NK-92 treated with Interleukin-12 subunit alpha and Interleukin-12 subunit beta, amount 100 ng/mL, for 24 hours (cell line): ENCODE measurements at regions not wholly inside any gene's neighbourhood (a gene's known extent, or its start where the extent isn't known, plus 50 kb on each side); places are given as distances from the start of the nearest gene placed in this dataset.
"Not testable (repeated sequence)": the region's sequence is repeated elsewhere in the genome, so short reads cannot be mapped to it uniquely, and the experiment has no call there.

Source experiments
- DNase-seq: peaks from one replicate; lab custom pipeline; 2025; lab: John Stamatoyannopoulos, UW

- DNase-seq, result no peak
These were observed 209.3 kb downstream of the TDRD15 start for GRCh38 chr2:21332993-21333625.

DNA sequence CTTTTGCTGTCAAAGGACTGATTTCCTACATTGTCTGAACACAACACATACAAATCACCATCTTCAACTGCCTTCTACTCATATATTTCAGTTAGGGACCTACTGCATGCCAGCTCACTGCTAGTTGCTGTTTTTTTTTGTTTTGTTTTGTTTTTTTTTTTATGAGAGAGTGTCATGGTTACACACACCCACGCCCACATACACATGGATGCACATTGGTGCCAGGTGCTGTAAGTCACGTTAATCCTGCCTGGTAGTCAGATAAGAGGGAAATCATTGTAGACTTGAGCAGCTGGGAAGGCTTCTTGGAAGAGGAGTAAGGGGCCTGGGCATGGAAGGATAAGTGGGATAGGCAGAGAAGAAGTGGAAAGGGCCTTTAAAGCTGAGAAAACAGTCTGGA, 209.9 kb downstream of the TDRD15 start:
- no peak for DNase-seq

- no peak for DNase-seq
These were observed 223.2 kb downstream of the TDRD15 start for GRCh38 chr2:21346984-21347383.

DNA sequence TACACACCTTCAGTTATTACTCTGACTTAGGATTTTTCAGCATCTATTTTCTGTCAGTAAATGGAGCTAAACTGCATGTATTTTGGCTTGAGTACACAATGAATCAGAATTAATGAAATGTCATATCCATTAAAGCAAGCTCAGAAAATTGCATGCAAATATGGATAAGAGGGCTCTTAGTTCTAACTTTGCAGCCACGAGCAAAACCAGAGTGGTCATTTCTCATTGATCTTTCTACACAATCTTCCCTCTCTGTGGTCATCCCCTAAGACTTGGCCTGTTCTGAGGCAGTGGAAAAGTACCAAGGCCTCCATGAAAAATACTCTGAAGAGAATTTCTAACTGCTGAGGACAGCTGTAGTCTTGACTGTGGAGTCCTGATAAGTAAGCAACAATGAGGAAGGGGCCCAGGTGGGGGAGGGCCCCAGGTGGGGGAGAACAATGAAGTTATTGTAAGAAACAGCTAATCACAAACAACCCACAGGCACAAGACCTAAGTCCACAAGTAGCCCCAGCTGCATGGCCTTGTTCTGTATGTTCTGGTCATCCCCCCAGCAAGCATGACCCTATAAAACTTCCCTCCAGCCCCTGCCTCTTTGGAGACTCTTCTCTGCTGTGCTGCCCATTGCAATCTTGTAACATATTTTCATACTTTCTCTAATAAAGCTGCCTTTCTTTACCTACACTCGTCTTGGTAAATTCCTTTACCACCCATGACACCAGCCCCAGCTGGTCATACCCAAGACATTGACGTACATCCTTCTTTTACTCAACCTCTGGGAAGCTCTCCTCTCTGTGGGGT, 230.3 kb downstream of the TDRD15 start:
- no peak for DNase-seq

GRCh38 chr2:21356086-21356856, 232.5 kb downstream of the TDRD15 start:
- DNase-seq, result no peak

GRCh38 chr2:21356857-21357255, 233.1 kb downstream of the TDRD15 start:
- DNase-seq, result no peak

DNA sequence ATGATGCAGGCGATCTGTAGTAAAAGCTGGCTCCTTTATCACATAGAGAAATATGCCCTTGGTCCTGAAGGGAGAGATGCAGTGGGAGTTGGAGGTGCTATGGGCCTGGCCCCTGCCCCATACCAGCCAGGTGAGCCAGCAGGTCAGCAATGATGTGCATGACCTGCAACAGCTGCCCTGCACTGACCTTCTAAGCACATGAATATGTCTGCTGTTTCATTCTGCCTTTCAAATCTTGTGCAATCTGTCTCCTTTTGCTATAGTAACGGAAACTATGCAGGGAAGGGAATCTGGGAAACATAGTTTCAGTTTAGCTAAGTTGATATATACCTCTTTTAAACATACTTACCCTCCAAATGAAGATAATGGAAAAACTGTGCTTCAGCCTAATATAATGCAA, 235.2 kb downstream of the TDRD15 start:
- DNase-seq, result no peak

DNA sequence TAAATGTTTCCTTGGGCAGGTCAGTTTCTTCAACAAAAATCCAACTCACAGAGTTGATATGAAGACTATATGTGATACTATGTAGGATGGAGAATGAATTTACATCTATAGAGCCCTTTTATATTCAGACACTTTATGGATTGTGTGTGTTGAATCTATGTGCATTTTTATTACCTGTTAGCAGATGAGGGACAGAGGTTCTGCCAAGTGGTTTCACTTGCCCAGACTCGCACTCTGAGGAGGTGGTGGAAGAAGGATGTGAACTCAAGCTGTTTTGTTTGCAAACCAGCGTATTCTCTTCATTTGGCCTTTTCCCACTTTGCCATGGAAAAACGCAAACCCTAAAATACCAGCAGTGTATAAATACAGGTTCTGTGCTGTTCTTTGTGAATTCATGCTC, 237.6 kb downstream of the TDRD15 start:
- no peak for DNase-seq

DNA sequence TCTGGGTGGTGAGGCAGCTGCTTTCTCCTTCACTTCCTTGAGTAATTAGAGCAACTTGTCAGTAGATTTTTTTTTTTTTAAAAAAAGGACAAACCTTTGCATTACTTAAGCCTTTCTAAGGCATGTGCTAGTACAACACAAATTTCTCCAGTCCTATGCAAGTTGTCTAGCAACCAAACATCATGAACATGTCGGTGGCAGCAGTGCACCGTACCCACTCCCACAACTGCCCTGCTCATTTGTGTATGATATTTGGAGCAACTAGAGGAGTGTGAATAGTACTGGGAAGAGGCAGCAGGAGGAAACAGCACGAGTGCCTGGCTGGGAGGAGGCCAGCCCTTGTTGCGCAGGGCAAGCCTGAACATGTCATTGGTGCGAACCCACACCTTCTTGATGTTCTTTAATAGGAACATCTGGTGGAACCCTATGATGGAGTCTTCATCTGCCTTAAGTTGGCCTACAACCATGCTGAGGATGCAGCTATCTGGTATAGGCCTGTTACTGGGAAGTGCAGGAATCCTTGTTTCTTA, 238.3 kb downstream of the TDRD15 start:
- no peak for DNase-seq

DNA sequence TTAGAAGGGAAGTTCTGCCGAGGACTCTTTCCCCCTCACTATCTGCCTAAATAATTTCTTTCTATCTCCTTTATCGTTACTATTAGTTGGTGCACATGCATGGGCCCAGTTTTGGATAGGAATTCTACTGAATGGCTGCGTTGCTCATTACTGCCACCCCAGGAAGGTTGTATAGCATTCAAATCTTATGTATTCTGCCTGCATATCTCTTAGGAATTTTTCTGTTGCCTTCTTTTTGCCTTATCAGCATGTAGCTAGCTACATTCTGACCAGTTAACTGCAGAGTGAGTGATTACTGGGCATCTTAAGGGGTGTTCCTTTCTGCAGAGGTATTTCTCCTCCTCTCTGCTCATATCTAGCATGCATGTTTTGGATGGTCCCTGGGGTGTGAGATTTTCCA, 239.6 kb downstream of the TDRD15 start:
- DNase-seq, result no peak

DNA sequence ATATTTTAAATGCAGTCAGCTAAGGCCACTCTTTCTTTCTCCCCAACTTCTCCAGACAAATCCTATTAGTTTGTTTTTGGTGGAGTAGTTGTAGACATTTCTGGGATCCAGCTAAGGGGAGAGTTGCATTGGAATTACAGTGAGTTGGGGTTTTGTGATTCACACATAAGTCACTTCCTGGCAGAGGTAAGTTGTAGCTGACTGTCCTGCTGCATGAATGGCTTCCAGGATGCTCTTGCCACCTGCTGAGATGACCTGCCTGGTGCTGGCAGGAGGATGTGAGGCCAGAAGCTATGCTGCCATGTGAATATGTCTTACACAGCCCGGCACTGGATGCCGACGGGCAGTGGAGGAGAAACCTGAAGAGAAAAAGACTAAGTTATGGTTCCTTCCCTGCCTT, 243.7 kb downstream of the TDRD15 start:
- no peak for DNase-seq

- DNase-seq, result no peak
These were observed 246.0 kb downstream of the TDRD15 start for GRCh38 chr2:21369787-21370186.

DNA sequence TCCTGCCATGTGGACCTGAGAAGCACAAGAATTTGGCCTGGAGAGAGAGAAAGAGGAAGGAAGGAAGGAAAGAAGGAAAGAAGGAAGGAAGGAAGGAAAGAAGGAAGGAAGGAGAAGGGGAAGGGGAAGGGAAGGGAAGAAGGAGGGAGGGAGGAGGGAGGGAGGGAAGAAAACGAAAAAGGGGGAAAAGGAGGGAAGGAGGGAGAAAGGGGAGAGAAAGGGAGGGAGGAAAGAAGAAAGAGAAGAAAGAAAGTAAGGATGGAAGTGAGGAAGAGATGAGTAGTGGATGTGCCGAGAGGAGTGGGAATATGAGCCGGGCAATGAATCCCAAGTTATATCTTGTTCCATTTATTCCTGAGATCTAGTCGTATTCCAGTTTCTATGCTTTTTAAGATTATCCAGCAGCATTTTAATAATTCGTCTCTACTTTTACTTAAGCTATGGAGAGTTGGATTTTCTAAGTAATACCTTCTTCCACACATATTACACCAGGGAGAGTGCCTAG, 247.8 kb downstream of the TDRD15 start:
- no peak for DNase-seq

DNA sequence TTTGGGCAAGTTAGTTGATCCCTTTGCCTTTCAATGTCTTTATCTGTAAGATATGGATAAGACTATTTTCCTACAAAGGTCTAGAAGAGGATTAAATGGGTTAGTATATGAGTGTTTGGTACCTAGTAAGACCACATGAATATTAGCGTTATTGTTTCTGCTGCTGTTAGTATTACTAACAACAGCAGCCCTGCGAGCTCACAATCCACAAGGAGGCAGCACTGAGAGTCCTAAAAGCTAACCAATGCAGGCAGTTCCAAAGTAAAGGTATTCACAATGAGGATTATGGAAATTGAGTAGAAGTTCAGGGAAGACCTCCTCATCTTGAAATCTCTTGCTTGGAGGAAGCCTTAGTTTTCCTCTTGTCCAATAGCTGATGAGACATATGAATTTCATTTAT, 248.9 kb downstream of the TDRD15 start:
- DNase-seq, result no peak

DNA sequence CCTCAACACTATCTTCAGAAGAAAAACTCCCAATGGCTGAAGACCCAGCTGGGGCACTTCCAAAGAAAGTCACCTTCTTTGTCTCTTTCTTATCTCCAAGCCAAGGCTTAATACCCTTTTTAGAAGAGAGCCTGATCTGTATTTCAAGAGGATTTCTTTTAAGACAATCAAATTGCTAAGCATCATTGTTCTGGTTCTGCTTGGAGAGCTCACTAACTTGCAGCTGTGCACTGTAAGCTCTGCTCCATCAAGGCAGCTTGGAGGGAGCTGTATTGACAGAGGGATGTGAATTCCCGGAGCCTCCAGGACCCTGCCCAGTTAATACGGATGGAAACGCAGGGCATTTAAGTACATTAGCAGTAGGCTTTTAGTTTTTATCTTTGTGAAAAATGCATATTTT, 253.1 kb downstream of the TDRD15 start:
- DNase-seq, result no peak

DNA sequence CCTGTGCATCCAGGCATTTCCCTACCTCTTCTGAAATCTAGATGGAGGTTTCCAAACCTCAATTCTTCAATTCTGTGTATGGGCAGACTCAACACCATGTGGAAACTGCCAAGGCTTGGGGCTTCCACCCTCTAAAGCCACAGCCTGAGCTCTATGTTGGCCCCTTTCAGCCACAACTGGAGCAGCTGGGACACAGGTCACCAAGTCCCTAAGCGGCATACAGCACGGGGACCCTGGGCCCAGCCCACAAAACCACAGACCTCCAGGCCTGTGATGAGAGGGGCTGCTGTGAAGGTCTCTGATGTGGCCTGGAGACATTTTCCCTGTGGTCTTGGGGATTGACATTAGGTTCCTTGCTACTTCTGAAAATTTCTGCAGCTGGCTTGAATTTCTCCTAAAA, 255.4 kb downstream of the TDRD15 start:
- DNase-seq, result no peak

- not testable (repeated sequence) for DNase-seq
These were observed 255.9 kb downstream of the TDRD15 start for GRCh38 chr2:21379668-21380067.

DNA sequence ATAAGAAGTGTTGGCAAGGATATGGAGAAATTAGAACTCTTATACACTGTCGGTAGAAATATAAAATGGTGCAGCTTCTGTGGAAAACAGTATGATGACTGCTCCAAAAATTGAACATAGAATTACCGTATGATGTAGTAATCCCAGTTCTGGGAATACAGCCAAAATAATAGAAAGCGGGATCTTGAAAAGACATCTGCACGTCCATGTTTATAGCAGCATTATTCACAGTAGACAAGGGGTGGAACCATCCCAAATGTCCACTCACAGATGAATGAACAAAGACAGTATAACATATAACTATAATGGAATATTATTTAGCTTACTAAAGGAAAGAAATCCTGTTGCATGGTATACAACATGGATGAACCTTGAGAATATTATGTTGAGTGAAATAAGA, 257.7 kb downstream of the TDRD15 start:
- no peak for DNase-seq

DNA sequence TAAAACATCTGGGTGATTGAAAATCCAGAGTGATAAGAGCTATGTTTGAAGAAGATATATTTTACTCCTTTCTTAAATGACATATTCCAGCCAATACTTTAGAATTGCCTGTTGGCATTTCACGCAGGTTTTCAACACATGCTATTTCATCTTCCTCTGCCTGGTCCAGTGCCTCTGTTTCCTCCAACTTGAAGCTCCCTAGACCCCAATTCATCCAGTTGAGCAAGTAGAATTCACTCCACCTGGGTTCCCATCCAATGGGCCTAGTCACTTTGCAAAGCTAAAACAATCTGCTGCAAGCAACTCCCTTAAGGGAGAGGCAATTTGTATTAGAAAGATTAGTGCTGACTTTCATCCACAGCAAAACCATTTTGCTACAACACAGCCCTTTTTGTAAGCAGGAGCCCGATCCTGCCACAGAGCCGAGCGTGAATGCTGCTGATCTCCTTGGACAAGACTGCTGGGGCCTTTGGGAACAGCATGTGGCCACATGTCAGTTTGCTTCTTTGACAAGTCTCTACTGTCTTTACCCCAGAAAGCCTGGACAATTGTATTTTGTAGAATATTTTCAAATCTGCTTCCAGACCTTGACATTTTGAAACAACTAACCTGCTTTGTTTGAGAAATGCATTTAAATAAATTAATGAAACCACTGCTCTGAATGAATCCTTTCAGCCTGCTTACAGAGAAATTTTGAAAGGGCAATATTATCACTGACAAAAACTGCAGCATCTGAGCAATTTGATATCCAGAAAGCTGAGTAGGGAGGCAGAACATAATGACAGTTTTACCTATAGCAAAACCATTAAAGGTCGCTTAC, 259.1 kb downstream of the TDRD15 start:
- DNase-seq, result no peak

- DNase-seq, result no peak
These were observed 262.9 kb downstream of the TDRD15 start for GRCh38 chr2:21386666-21387065.

DNA sequence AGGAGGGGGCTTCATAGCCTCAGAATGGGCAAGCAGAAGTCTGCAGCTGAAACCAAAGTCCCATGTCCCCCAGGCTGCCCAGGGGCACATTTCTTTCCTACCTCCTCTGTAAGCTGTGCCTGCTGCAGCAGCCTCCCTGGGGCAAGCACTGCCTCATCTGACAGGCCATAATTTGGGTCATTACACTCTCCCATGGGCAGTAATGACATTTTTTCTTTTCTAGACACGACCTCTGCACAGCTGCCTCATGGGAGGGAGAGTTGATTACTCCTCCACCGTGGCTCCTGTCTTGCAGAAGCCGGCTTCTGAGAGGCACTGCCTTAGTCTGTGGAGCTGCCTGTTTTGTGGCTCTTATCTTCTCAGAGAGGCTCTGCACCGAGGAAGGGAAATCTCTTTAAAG, 268.9 kb downstream of the TDRD15 start:
- DNase-seq, result no peak

GRCh38 chr2:21393173-21393572, 269.4 kb downstream of the TDRD15 start:
- no peak for DNase-seq
